ENCODE measurements at regions not wholly inside any gene's neighbourhood (a gene's known extent, or its start where the extent isn't known, plus 50 kb on each side); places are given as distances from the start of the nearest gene placed in this dataset.

- TF ChIP-seq CTCF (IDR thresholded peaks at IDR 0.05), result no peak
- no peak for TF ChIP-seq ZFX (IDR thresholded peaks at IDR 0.05; ENCODE audit: borderline replicate concordance)
These were observed 964.1 kb upstream of the NXPH2 start for GRCh38 chr2:139744273-139744672.

All from 22Rv1 (cell line).